Ectodermal cell (in vitro differentiated cells): ENCODE measurements at regions not wholly inside any gene's neighbourhood (a gene's known extent, or its start where the extent isn't known, plus 50 kb on each side); places are given as distances from the start of the nearest gene placed in this dataset.

Source experiments
- H3K27ac ChIP-seq: 2 replicates; pipeline ENCODE4 v1.7.0; 2013; ENCODE audit warnings: mild to moderate bottlenecking, low read depth, low read length; ENCODE audit not compliant: insufficient read depth, poor library complexity, severe bottlenecking
- H3K27me3 ChIP-seq: 2 replicates; pipeline ENCODE4 v1.7.0; 2013; ENCODE audit warnings: mild to moderate bottlenecking, low read length; ENCODE audit not compliant: insufficient read depth, control insufficient read depth, poor library complexity, severe bottlenecking
- H3K36me3 ChIP-seq: one replicate; pipeline ENCODE4 v1.7.0; 2013; ENCODE audit warnings: low read length; ENCODE audit not compliant: control insufficient read depth, insufficient read depth
- H3K4me1 ChIP-seq: one replicate; pipeline ENCODE4 v1.7.0; 2013; ENCODE audit warnings: low read length; ENCODE audit not compliant: control insufficient read depth, insufficient read depth
- H3K4me3 ChIP-seq: 2 replicates; pipeline ENCODE4 v1.7.0; 2013; ENCODE audit warnings: low read depth, low read length, control low read depth; ENCODE audit not compliant: insufficient read depth
- H3K9me3 ChIP-seq: 2 replicates; pipeline ENCODE4 v1.7.0; 2013; ENCODE audit warnings: mild to moderate bottlenecking, low read length, moderate library complexity; ENCODE audit not compliant: control insufficient read depth
- WGBS, 2 experiments: methylation state at CpG; one replicate each; pipeline ENCODE4 v1.1.7; 2013; ENCODE audit warnings: missing lambda C conversion rate in 2 of 2; 5-methylcytosine and 5-hydroxymethylcytosine counted together

DNA sequence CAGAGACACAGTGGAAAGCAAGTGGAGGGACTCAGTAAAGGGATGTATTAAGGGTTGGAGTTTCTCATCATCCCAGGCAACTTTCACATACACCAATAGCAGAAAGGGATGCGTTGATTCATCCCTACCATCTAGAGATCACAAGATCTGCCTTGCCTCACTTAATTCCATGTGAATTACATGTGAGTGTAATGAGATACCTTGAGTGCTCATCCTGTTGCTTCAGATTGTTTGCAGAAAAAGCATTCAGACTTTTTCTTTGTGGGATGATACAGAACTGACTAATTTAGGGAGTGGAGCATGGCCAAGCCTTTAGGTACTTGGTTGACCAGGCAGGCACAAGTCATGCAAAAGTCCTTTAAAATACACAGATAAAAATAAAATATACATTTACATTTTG lies 124.8 kb upstream of the SLIT2 start:
- 100% methylated on average over 1 of the region's 1 CpG for WGBS, 2 experiments
- no peak overlapping the region for H3K27ac ChIP-seq
- H3K27me3 ChIP-seq, result no peaks in the 10 kb centered on the region
- H3K4me1 ChIP-seq, result no peaks in the 10 kb centered on the region
- H3K36me3 ChIP-seq, result no peaks in the 10 kb centered on the region
- no peak overlapping the region for H3K4me3 ChIP-seq
- no peaks in the 10 kb centered on the region for H3K9me3 ChIP-seq

DNA sequence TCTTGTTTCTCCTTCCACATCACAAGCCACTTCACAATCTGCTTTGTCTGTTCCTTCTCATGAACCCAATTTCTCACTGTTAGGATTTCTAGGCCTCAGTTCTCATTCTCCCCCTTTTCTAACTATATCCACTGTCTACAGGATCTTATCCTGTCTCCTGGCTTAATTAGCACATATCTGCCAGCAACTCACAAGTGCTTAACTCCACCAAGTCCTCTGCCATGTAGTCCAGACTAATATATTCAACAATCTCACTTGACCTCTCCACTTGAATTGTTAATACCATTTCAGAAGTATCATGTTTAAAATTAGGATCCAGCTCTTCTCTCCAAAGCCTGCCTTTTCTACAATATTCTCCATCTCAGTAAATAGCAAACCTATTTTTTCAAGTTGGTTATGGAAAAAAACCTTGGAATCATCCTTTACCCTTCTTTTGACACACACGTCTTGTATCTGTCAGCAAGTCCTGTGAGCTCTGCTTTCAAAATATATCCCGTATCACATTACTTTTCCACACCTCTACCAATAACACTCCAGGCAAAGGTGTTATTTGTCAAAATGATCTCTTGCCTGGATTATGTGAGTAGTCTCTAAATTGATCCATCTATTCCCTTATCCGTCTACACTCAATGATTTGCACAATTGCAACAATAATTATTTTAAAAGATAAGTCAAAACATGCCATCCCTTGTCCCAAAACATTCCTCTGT lies 127.2 kb upstream of the SLIT2 start:
- Histone ChIP-seq H3K27me3 (no peaks in the 10 kb centered on the region), H3K27ac (no peak overlapping the region), H3K4me3 (no peak overlapping the region), H3K4me1 (no peaks in the 10 kb centered on the region), H3K36me3 (no peaks in the 10 kb centered on the region), H3K9me3 (no peaks in the 10 kb centered on the region)
- WGBS, 2 experiments, result 75% methylated on average over 3 of the region's 3 CpGs

DNA sequence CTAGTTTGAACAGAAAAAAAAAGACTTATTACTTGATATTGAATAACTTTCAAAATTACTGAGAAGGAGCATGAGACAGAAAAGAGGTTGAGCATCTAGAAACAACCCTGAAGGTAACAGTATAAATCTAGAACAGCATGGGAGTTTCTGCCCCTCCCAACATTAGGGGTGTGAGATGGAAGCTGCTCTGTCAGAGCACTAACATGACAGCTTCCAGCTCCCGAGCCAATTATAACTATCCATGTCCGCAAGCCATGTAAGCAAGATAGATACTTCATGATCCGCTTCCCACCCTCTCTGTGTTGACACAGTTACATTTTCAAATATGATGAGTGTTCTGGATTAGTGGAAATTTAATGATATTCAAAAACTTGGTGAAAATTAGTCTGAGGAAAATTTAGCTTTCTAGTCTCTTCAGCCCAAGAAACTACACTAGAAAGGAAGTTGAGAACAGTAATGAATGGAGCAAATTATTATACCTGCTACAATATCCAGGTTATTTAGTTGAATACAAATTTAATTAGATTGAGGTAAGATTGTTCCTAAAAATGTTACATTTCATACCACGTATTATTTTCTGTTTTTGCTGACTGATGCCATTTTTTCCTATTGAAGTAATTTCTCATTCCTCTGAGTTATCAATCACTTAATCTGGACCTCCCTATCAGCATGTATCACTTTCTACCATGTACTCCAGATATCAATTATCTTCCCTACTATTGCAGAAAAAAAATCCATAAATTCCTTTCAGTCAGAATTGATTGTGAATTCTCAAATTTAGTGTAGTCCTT lies 129.3 kb upstream of the SLIT2 start:
- Histone ChIP-seq H3K27ac (no peak overlapping the region), H3K4me3 (no peak overlapping the region), H3K36me3 (no peaks in the 10 kb centered on the region), H3K4me1 (no peaks in the 10 kb centered on the region), H3K27me3 (no peaks in the 10 kb centered on the region), H3K9me3 (no peaks in the 10 kb centered on the region)
- 92 to 100% methylated on average over 4 of the region's 4 CpGs for WGBS, 2 experiments

GRCh38 chr4:20119141-20119540 lies 132.6 kb upstream of the SLIT2 start:
- no peaks in the 10 kb centered on the region for H3K4me1 ChIP-seq
- H3K36me3 ChIP-seq, result no peaks in the 10 kb centered on the region
- no peak overlapping the region for H3K4me3 ChIP-seq
- no peak overlapping the region for H3K27ac ChIP-seq
- H3K9me3 ChIP-seq, result no peaks in the 10 kb centered on the region
- WGBS, 2 experiments, result 74 to 86% methylated on average over 2 of the region's 2 CpGs
- H3K27me3 ChIP-seq, result no peaks in the 10 kb centered on the region

DNA sequence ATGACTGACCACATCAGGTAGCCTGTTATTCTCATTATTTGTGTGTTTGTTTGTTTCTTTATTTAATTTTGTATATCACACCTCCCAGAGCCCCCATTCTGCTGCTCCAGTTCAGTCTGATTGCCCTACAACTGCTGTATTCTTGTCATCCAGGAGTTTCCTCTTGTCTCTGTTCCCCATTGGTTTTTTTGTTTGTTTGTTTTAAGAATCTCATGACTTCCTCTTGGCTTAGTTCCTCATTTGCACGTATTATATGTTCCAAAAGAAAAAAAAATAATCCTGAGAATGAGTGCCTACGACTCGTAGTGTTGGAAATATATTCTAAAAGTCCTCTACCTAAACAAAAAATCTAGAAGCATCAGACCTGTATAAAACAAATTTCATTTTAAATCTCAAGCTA lies 142.3 kb upstream of the SLIT2 start:
- 94 to 95% methylated on average over 2 to 3 of the region's 3 CpGs for WGBS, 2 experiments
- no peak overlapping the region for H3K27ac ChIP-seq
- no peaks in the 10 kb centered on the region for H3K4me1 ChIP-seq
- no peaks in the 10 kb centered on the region for H3K9me3 ChIP-seq
- no peaks in the 10 kb centered on the region for H3K36me3 ChIP-seq
- no peak overlapping the region for H3K4me3 ChIP-seq
- no peaks in the 10 kb centered on the region for H3K27me3 ChIP-seq

GRCh38 chr4:20106921-20107320 lies 144.8 kb upstream of the SLIT2 start:
- no peaks in the 10 kb centered on the region for H3K27me3 ChIP-seq
- H3K4me1 ChIP-seq, result no peaks in the 10 kb centered on the region
- no peak overlapping the region for H3K4me3 ChIP-seq
- no peaks in the 10 kb centered on the region for H3K36me3 ChIP-seq
- 90 to 93% methylated on average over 2 of the region's 2 CpGs for WGBS, 2 experiments
- H3K9me3 ChIP-seq, result no peaks in the 10 kb centered on the region
- no peak overlapping the region for H3K27ac ChIP-seq

DNA sequence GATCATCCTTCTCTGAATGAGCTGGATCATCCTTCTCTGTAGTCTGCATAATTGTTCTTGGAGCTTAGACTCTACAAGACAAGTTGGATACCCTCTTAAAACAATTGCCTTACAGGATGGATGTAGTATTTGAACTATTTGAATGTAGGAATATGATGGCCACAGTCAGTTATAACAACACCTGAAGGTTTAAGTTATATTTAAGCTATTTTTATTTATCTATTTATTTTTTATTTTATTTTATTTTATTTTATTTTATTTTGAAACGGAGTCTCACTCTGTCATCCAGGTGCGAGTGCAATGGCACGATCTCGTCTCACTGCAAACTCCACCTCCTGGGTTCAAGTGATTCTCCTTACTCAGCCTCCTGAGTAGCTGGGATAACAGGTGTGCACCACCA lies 149.9 kb upstream of the SLIT2 start:
- H3K36me3 ChIP-seq, result no peaks in the 10 kb centered on the region
- 80 to 84% methylated on average over 4 of the region's 4 CpGs for WGBS, 2 experiments
- no peak overlapping the region for H3K27ac ChIP-seq

GRCh38 chr4:20096911-20097310 lies 154.8 kb upstream of the SLIT2 start:
- 75 to 90% methylated on average over 2 of the region's 2 CpGs for WGBS, 2 experiments
- no peaks in the 10 kb centered on the region for H3K27me3 ChIP-seq
- H3K27ac ChIP-seq, result no peak overlapping the region

More for the DNA sequence above, 149.9 kb upstream of the SLIT2 start:
- Histone ChIP-seq H3K4me3 (no peak overlapping the region), H3K9me3 (no peaks in the 10 kb centered on the region), H3K27me3 (no peaks in the 10 kb centered on the region), H3K4me1 (no peaks in the 10 kb centered on the region)

GRCh38 chr4:20095805-20096541 lies 155.7 kb upstream of the SLIT2 start:
- no peaks in the 10 kb centered on the region for H3K36me3 ChIP-seq
- WGBS, 2 experiments, result 92 to 96% methylated on average over 4 of the region's 4 CpGs
- H3K27ac ChIP-seq, result no peak overlapping the region
- H3K4me1 ChIP-seq, result no peaks in the 10 kb centered on the region
- no peaks in the 10 kb centered on the region for H3K27me3 ChIP-seq
- no peak overlapping the region for H3K4me3 ChIP-seq
- H3K9me3 ChIP-seq, result no peaks in the 10 kb centered on the region

More at GRCh38 chr4:20096911-20097310, 154.8 kb upstream of the SLIT2 start:
- H3K4me3 ChIP-seq, result no peak overlapping the region
- no peaks in the 10 kb centered on the region for H3K4me1 ChIP-seq
- no peaks in the 10 kb centered on the region for H3K9me3 ChIP-seq
- no peaks in the 10 kb centered on the region for H3K36me3 ChIP-seq

DNA sequence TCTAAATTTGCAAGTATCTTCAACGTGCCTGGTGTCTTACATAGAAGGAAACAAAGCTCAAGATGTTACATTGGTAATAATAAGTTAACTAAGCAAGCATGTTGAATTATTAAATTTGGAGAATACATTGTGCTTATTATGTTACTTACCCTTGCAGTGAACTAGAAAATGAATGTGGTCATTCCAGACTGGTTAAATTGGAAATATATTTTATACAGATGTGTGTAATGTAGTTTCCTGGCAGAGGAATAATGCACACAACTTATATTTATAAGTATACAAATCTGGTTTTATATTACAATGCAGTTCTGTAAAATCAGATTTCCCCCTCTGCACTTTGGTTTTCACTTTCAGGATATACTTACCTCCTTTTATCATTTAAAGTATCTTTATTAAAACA lies 159.9 kb upstream of the SLIT2 start:
- H3K27ac ChIP-seq, result no peak overlapping the region
- H3K4me1 ChIP-seq, result no peaks in the 10 kb centered on the region
- H3K9me3 ChIP-seq, result no peaks in the 10 kb centered on the region
- no peak overlapping the region for H3K4me3 ChIP-seq
- no peaks in the 10 kb centered on the region for H3K36me3 ChIP-seq
- H3K27me3 ChIP-seq, result no peaks in the 10 kb centered on the region
- WGBS, 2 experiments, result 56 to 63% methylated on average over 1 of the region's 1 CpG
